ENCODE measurements at regions not wholly inside any gene's neighbourhood (a gene's known extent, or its start where the extent isn't known, plus 50 kb on each side); places are given as distances from the start of the nearest gene placed in this dataset.

GRCh38 chr12:98067795-98068194, 447.6 kb upstream of the TMPO start:
- DNase-seq: no peak

- DNase-seq: no peak
Measured at GRCh38 chr12:98073610-98074009, 441.8 kb upstream of the TMPO start.

- no peak for DNase-seq
Measured at GRCh38 chr12:98074286-98074685, 441.1 kb upstream of the TMPO start.

GRCh38 chr12:98084391-98084790, 431.0 kb upstream of the TMPO start:
- no peak for DNase-seq

GRCh38 chr12:98085046-98085755, 430.2 kb upstream of the TMPO start:
- DNase-seq: no peak

- no peak for DNase-seq
Measured at GRCh38 chr12:98090731-98091130, 424.7 kb upstream of the TMPO start.

- DNase-seq: no peak
Measured at GRCh38 chr12:98096436-98096835, 419.0 kb upstream of the TMPO start.

GRCh38 chr12:98106031-98106683, 409.2 kb upstream of the TMPO start:
- DNase-seq: no peak

GRCh38 chr12:98109266-98109665, 406.1 kb upstream of the TMPO start:
- no peak for DNase-seq

- DNase-seq: no peak
Measured at GRCh38 chr12:98110536-98110935, 404.9 kb upstream of the TMPO start.

- DNase-seq: no peak
Measured at GRCh38 chr12:98113548-98113947, 401.8 kb upstream of the TMPO start.

GRCh38 chr12:98121963-98122362, 393.4 kb upstream of the TMPO start:
- DNase-seq: no peak

- DNase-seq: no peak
Measured at GRCh38 chr12:98123021-98123461, 392.3 kb upstream of the TMPO start.

GRCh38 chr12:98126637-98127335, 388.6 kb upstream of the TMPO start:
- no peak for DNase-seq

- DNase-seq: no peak
Measured at GRCh38 chr12:98127336-98127679, 388.1 kb upstream of the TMPO start.

- DNase-seq: no peak
Measured at GRCh38 chr12:98127854-98128253, 387.5 kb upstream of the TMPO start.

- no peak for DNase-seq
Measured at GRCh38 chr12:98136544-98136943, 378.8 kb upstream of the TMPO start.

GRCh38 chr12:98137278-98137677, 378.1 kb upstream of the TMPO start:
- no peak for DNase-seq

- DNase-seq: no peak
Measured at GRCh38 chr12:98144953-98145352, 370.4 kb upstream of the TMPO start.

GRCh38 chr12:98146043-98146442, 369.3 kb upstream of the TMPO start:
- DNase-seq: no peak

- no peak for DNase-seq
Measured at GRCh38 chr12:98146487-98146886, 368.9 kb upstream of the TMPO start.

- no peak for DNase-seq
Measured at GRCh38 chr12:98149270-98149669, 366.1 kb upstream of the TMPO start.

- no peak for DNase-seq
Measured at GRCh38 chr12:98149691-98150210, 365.6 kb upstream of the TMPO start.

- no peak for DNase-seq
Measured at GRCh38 chr12:98151105-98151590, 364.2 kb upstream of the TMPO start.

All from activated naive CD4-positive, alpha-beta T cell treated with anti-CD3 and anti-CD28 coated beads, Interleukin-2, amount 50 U/mL, for 16 hours (primary cell).